ENCODE measurements at regions not wholly inside any gene's neighbourhood (a gene's known extent, or its start where the extent isn't known, plus 50 kb on each side); places are given as distances from the start of the nearest gene placed in this dataset.

DNA sequence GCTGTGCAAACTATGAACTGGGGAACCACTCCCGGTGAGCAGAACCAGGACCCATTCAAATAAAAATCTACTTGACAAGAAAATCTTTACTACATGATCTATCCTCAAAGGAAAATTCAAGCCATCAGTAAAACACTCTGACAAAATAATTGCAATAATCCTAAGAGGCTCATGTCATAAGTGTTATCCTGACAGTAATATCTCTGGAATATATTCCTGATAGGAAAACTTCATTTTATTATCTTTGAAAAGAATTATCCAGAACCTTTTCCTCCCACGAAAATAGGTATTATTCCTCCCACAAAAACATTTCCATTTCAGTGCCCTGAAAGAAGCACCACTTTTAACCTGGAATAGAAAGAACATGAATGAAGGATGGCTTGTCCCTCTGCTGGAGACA, 357.7 kb upstream of the PCDH7 start:
- Histone ChIP-seq H3K36me3 (ENCODE audit: control insufficient read depth in 2 of 2, extremely low read depth in 1 of 2, insufficient read depth in 2 of 2, low read length in 2 of 2) (no peaks in the 10 kb centered on the region), H3K27ac (ENCODE audit: control insufficient read depth, insufficient read depth, low read length) (no peak overlapping the region), H3K9ac (ENCODE audit: control insufficient read depth, extremely low read depth, insufficient read depth, low read length) (no peak overlapping the region), H3K9me3 (ENCODE audit: control insufficient read depth, low read depth, low read length) (peaks cover 2% of the 10 kb centered on the region), H3K79me2 (ENCODE audit: control insufficient read depth, insufficient read depth, low read length) (no peaks in the 10 kb centered on the region), H2AFZ (ENCODE audit: control insufficient read depth, low read length) (no peak overlapping the region), H3K27me3 (ENCODE audit: control insufficient read depth, extremely low read depth, insufficient read depth, low read length) (no peaks in the 10 kb centered on the region), H4K20me1 (ENCODE audit: control insufficient read depth, extremely low read depth, insufficient read depth, low read length) (no peaks in the 10 kb centered on the region), H3K4me2 (ENCODE audit: control insufficient read depth, extremely low read depth, insufficient read depth, low read depth, low read length) (no peak overlapping the region), H3K9me1 (ENCODE audit: control insufficient read depth, extremely low read depth, insufficient read depth, low read length) (no peaks in the 10 kb centered on the region), H3K4me1 (ENCODE audit: control insufficient read depth, extremely low read depth, insufficient read depth, low read length) (no peaks in the 10 kb centered on the region), H3K4me3 (ENCODE audit: control insufficient read depth in 2 of 3, extremely low read depth in 1 of 3, insufficient read depth in 2 of 3, low read depth in 1 of 3, low read length in 3 of 3) (no peak overlapping the region)
- TF ChIP-seq, protein P1, sequence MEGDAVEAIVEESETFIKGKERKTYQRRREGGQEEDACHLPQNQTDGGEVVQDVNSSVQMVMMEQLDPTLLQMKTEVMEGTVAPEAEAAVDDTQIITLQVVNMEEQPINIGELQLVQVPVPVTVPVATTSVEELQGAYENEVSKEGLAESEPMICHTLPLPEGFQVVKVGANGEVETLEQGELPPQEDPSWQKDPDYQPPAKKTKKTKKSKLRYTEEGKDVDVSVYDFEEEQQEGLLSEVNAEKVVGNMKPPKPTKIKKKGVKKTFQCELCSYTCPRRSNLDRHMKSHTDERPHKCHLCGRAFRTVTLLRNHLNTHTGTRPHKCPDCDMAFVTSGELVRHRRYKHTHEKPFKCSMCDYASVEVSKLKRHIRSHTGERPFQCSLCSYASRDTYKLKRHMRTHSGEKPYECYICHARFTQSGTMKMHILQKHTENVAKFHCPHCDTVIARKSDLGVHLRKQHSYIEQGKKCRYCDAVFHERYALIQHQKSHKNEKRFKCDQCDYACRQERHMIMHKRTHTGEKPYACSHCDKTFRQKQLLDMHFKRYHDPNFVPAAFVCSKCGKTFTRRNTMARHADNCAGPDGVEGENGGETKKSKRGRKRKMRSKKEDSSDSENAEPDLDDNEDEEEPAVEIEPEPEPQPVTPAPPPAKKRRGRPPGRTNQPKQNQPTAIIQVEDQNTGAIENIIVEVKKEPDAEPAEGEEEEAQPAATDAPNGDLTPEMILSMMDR (optimal IDR thresholded peaks at IDR 0.05 in 1 of 3, IDR thresholded peaks at IDR 0.05 in 1 of 3, conservative IDR thresholded peaks at IDR 0.05 in 1 of 3; ENCODE audit: extremely low read depth in 1 of 3, insufficient read depth in 2 of 3, low read length in 3 of 3): no peak
- TF ChIP-seq EZH2 (IDR thresholded peaks at IDR 0.05; ENCODE audit: low read length): no peak
- no peak for DNase-seq (ENCODE audit: low read depth, low spot score)
- dilution Hi-C loops (cut with MboI; ENCODE audit: extremely low pct_ligation_motif_present, low sequenced_read_pairs): no loop called here
- FAIRE-seq: no peak

GRCh38 chr4:30370105-30370504, 350.1 kb upstream of the PCDH7 start:
- dilution Hi-C loops (cut with MboI; ENCODE audit: extremely low pct_ligation_motif_present, low sequenced_read_pairs): no loop called here
- Histone ChIP-seq H3K36me3 (ENCODE audit: control insufficient read depth in 2 of 2, extremely low read depth in 1 of 2, insufficient read depth in 2 of 2, low read length in 2 of 2) (no peaks in the 10 kb centered on the region), H3K9me3 (ENCODE audit: control insufficient read depth, low read depth, low read length) (no peaks in the 10 kb centered on the region), H3K27me3 (ENCODE audit: control insufficient read depth, extremely low read depth, insufficient read depth, low read length) (no peaks in the 10 kb centered on the region), H3K4me1 (ENCODE audit: control insufficient read depth, extremely low read depth, insufficient read depth, low read length) (no peaks in the 10 kb centered on the region), H3K4me2 (ENCODE audit: control insufficient read depth, extremely low read depth, insufficient read depth, low read depth, low read length) (no peak overlapping the region), H3K9me1 (ENCODE audit: control insufficient read depth, extremely low read depth, insufficient read depth, low read length) (no peaks in the 10 kb centered on the region), H3K79me2 (ENCODE audit: control insufficient read depth, insufficient read depth, low read length) (no peaks in the 10 kb centered on the region), H3K9ac (ENCODE audit: control insufficient read depth, extremely low read depth, insufficient read depth, low read length) (no peak overlapping the region), H3K4me3 (ENCODE audit: control insufficient read depth in 2 of 3, extremely low read depth in 1 of 3, insufficient read depth in 2 of 3, low read depth in 1 of 3, low read length in 3 of 3) (no peak overlapping the region), H4K20me1 (ENCODE audit: control insufficient read depth, extremely low read depth, insufficient read depth, low read length) (no peaks in the 10 kb centered on the region), H2AFZ (ENCODE audit: control insufficient read depth, low read length) (no peak overlapping the region), H3K27ac (ENCODE audit: control insufficient read depth, insufficient read depth, low read length) (no peak overlapping the region)
- FAIRE-seq: no peak
- TF ChIP-seq, protein P1 (optimal IDR thresholded peaks at IDR 0.05 in 1 of 3, IDR thresholded peaks at IDR 0.05 in 1 of 3, conservative IDR thresholded peaks at IDR 0.05 in 1 of 3; ENCODE audit: extremely low read depth in 1 of 3, insufficient read depth in 2 of 3, low read length in 3 of 3): no peak
- no peak for TF ChIP-seq EZH2 (IDR thresholded peaks at IDR 0.05; ENCODE audit: low read length)
- DNase-seq (ENCODE audit: low read depth, low spot score): no peak

Data from keratinocyte (primary cell).